ENCODE measurements at regions not wholly inside any gene's neighbourhood (a gene's known extent, or its start where the extent isn't known, plus 50 kb on each side); places are given as distances from the start of the nearest gene placed in this dataset.

- Histone ChIP-seq H3K27me3 (ENCODE audit: low read depth) (no peaks in the 10 kb centered on the region), H3K36me3 (no peaks in the 10 kb centered on the region), H3K27ac (replicated peaks) (peak overlapping the region; percentile 95), H3K4me1 (peaks cover 62% of the 10 kb centered on the region), H3K4me3 (no peak overlapping the region), H3K9me3 (replicated peaks) (peaks cover 4% of the 10 kb centered on the region)
- no peak for TF ChIP-seq CTCF (IDR thresholded peaks at IDR 0.05; ENCODE audit: borderline replicate concordance)
- peak; percentile 32 for DNase-seq
- intact Hi-C loops (cut with micrococcal nuclease) = no loop called here
Observed at GRCh38 chr15:58246041-58246440, 107.9 kb downstream of the AQP9 start.

GRCh38 chr15:58247855-58248842, 110.0 kb downstream of the AQP9 start:
- Histone ChIP-seq H3K4me3 (no peak overlapping the region), H3K4me1 (peaks cover 47% of the 10 kb centered on the region), H3K9me3 (replicated peaks) (peaks cover 4% of the 10 kb centered on the region), H3K27me3 (ENCODE audit: low read depth) (no peaks in the 10 kb centered on the region), H3K27ac (replicated peaks) (peak overlapping the region; percentile 95), H3K36me3 (no peaks in the 10 kb centered on the region)
- peak; percentile 85 for DNase-seq
- no peak for TF ChIP-seq CTCF (IDR thresholded peaks at IDR 0.05; ENCODE audit: borderline replicate concordance)
- intact Hi-C loops (cut with micrococcal nuclease) = no loop called here

GRCh38 chr15:58249646-58250312, 111.6 kb downstream of the AQP9 start:
- no peak for DNase-seq
- Histone ChIP-seq H3K4me1 (peaks cover 46% of the 10 kb centered on the region), H3K4me3 (no peak overlapping the region), H3K36me3 (no peaks in the 10 kb centered on the region), H3K27ac (replicated peaks) (peak overlapping the region; percentile 95), H3K27me3 (ENCODE audit: low read depth) (no peaks in the 10 kb centered on the region), H3K9me3 (replicated peaks) (peaks cover 6% of the 10 kb centered on the region)
- TF ChIP-seq CTCF (IDR thresholded peaks at IDR 0.05; ENCODE audit: borderline replicate concordance) = no peak
- intact Hi-C loops (cut with micrococcal nuclease) = no loop called here

GRCh38 chr15:58252586-58253323, 114.6 kb downstream of the AQP9 start:
- no peak for DNase-seq
- no peak overlapping the region for H3K27ac ChIP-seq (replicated peaks)
- no peak for TF ChIP-seq CTCF (IDR thresholded peaks at IDR 0.05; ENCODE audit: borderline replicate concordance)
- peaks cover 17% of the 10 kb centered on the region for H3K9me3 ChIP-seq (replicated peaks)
- no peak overlapping the region for H3K4me3 ChIP-seq
- no peaks in the 10 kb centered on the region for H3K36me3 ChIP-seq
- intact Hi-C loops (cut with micrococcal nuclease) = no loop called here
- H3K4me1 ChIP-seq = peaks cover 19% of the 10 kb centered on the region
- no peaks in the 10 kb centered on the region for H3K27me3 ChIP-seq (ENCODE audit: low read depth)

GRCh38 chr15:58257776-58258325, 119.7 kb downstream of the AQP9 start:
- no peaks in the 10 kb centered on the region for H3K36me3 ChIP-seq
- no peaks in the 10 kb centered on the region for H3K27me3 ChIP-seq (ENCODE audit: low read depth)
- no peak overlapping the region for H3K4me3 ChIP-seq
- TF ChIP-seq CTCF (IDR thresholded peaks at IDR 0.05; ENCODE audit: borderline replicate concordance) = no peak
- H3K9me3 ChIP-seq (replicated peaks) = peaks cover 13% of the 10 kb centered on the region
- peak overlapping the region; percentile 4 for H3K27ac ChIP-seq (replicated peaks)
- intact Hi-C loops (cut with micrococcal nuclease) = no loop called here
- H3K4me1 ChIP-seq = peaks cover 17% of the 10 kb centered on the region
- DNase-seq = no peak
